ENCODE measurements at regions not wholly inside any gene's neighbourhood (a gene's known extent, or its start where the extent isn't known, plus 50 kb on each side); places are given as distances from the start of the nearest gene placed in this dataset.

DNA sequence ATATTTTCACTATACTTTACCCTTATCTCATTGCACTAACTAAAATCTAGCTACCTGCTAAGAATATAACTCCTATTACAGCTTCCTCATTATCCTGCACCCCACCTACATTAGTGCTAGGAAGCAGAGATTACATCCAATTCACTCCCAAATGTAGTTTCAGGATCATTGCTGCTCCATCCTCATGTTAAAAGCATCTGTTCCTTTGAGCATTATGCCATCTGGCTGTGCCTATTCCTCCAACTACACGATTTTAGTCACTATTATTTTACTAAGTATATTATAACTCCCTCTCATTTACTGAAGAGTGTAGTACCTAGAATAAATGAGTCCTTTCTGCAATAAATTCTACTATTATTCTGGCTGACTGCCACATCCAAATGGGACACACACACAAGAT, 1586.9 kb downstream of the TECRL start (continued):
- TF ChIP-seq ZBTB40 (IDR thresholded peaks at IDR 0.05) (no peak), ZBTB40 (CRISPR knock-in tag; IDR thresholded peaks at IDR 0.05) (no peak), RORA (CRISPR knock-in tag; IDR thresholded peaks at IDR 0.05) (no peak), HOXA5 (CRISPR knock-in tag; IDR thresholded peaks at IDR 0.05) (no peak), KAT2B (IDR thresholded peaks at IDR 0.05; ENCODE audit: borderline replicate concordance, low read depth, low read length) (no peak), ZNF354B (CRISPR knock-in tag; IDR thresholded peaks at IDR 0.05) (no peak), KMT2A (CRISPR knock-in tag; IDR thresholded peaks at IDR 0.05) (no peak), TMF1 (CRISPR knock-in tag; IDR thresholded peaks at IDR 0.05; ENCODE audit: low read depth) (no peak), HES4 (CRISPR knock-in tag; IDR thresholded peaks at IDR 0.05; ENCODE audit: borderline replicate concordance) (no peak), ZNF431 (CRISPR knock-in tag; IDR thresholded peaks at IDR 0.05; ENCODE audit: borderline replicate concordance, low read depth) (no peak), ZSCAN9 (CRISPR knock-in tag; IDR thresholded peaks at IDR 0.05; ENCODE audit: borderline replicate concordance) (no peak)
- TF ChIP-seq, protein P1, sequence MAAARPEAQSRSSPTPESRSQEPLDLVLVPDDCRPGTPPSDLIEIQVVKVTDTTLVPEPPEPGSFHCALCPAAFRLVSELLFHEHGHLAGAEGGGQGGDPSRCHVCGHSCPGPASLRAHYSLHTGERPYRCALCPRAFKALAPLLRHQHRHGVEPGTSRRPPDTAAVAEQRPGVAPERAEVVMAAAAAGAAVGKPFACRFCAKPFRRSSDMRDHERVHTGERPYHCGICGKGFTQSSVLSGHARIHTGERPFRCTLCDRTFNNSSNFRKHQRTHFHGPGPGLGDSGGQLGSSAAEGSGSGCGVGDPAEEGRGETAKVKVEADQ (CRISPR knock-in tag; IDR thresholded peaks at IDR 0.05; ENCODE audit: borderline replicate concordance), result no peak
- TF ChIP-seq, protein P2, sequence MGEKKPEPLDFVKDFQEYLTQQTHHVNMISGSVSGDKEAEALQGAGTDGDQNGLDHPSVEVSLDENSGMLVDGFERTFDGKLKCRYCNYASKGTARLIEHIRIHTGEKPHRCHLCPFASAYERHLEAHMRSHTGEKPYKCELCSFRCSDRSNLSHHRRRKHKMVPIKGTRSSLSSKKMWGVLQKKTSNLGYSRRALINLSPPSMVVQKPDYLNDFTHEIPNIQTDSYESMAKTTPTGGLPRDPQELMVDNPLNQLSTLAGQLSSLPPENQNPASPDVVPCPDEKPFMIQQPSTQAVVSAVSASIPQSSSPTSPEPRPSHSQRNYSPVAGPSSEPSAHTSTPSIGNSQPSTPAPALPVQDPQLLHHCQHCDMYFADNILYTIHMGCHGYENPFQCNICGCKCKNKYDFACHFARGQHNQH (CRISPR knock-in tag; IDR thresholded peaks at IDR 0.05), result no peak

All from HepG2 (cell line).